ENCODE measurements at regions not wholly inside any gene's neighbourhood (a gene's known extent, or its start where the extent isn't known, plus 50 kb on each side); places are given as distances from the start of the nearest gene placed in this dataset.

DNA sequence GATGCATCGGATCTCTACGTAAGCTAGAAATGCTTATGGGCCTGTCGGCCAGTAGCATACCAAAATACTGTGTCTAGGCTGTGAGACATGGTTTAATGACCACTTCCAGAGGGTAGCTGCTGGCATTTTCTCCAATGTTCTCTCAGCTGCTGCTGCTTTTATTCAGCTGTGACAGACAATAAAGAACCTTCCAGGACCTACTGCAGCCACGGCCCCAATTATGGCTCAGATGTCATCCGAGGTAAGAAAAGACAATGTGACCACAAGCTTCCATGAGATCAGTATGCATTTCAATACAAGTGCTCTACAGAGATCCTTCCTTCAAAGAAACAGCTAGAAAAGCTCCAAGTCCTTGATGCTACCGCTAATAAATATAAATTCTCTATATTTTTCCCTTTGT, 256.2 kb downstream of the SDHAF3 start:
- Histone ChIP-seq H2AFZ (ENCODE audit: insufficient read depth, low read depth, low read length, poor library complexity, severe bottlenecking) (no peak overlapping the region), H3K4me2 (replicated peaks; ENCODE audit: extremely low read depth, low read length, poor library complexity, severe bottlenecking) (no peak overlapping the region), H3K27ac (ENCODE audit: low read depth in 1 of 2, low read length in 2 of 2) (no peak overlapping the region), H3K4me3 (replicated peaks in 1 of 3; ENCODE audit: low read depth in 2 of 3, low read length in 3 of 3) (no peak overlapping the region), H3K9me3 (replicated peaks in 1 of 2; ENCODE audit: control insufficient read depth in 1 of 2, insufficient read depth in 1 of 2, low read length in 2 of 2) (peaks cover 0 to 3% of the 10 kb centered on the region in 2 donors), H3K79me2 (ENCODE audit: insufficient read depth, low read length) (no peaks in the 10 kb centered on the region), H3K27me3 (ENCODE audit: control insufficient read depth in 2 of 2, insufficient read depth in 2 of 2, low read length in 2 of 2) (no peaks in the 10 kb centered on the region), H3K9ac (ENCODE audit: insufficient read depth, low read length, poor library complexity, severe bottlenecking) (no peak overlapping the region), H3K36me3 (replicated peaks in 1 of 2; ENCODE audit: control insufficient read depth in 1 of 2, insufficient read depth in 2 of 2, low read length in 2 of 2) (no peaks in the 10 kb centered on the region), H3K4me1 (ENCODE audit: control insufficient read depth in 1 of 2, insufficient read depth in 2 of 2, low read length in 2 of 2) (no peaks in the 10 kb centered on the region), H4K20me1 (ENCODE audit: insufficient read depth, low read length) (no peaks in the 10 kb centered on the region)
- Mint-ChIP-seq H3K27ac (no peak overlapping the region), H3K4me3 (no peak overlapping the region), H3K9me3 (peaks cover 0 to 15% (median 6%) of the 10 kb centered on the region in 7 donors), H3K36me3 (no peaks in the 10 kb centered on the region), H3K27me3 (ENCODE audit: low read depth in 3 of 3) (no peaks in the 10 kb centered on the region), H3K4me1 (no peaks in the 10 kb centered on the region)
- intact Hi-C loops (cut with micrococcal nuclease): no loop called here
- TF ChIP-seq, protein P1, sequence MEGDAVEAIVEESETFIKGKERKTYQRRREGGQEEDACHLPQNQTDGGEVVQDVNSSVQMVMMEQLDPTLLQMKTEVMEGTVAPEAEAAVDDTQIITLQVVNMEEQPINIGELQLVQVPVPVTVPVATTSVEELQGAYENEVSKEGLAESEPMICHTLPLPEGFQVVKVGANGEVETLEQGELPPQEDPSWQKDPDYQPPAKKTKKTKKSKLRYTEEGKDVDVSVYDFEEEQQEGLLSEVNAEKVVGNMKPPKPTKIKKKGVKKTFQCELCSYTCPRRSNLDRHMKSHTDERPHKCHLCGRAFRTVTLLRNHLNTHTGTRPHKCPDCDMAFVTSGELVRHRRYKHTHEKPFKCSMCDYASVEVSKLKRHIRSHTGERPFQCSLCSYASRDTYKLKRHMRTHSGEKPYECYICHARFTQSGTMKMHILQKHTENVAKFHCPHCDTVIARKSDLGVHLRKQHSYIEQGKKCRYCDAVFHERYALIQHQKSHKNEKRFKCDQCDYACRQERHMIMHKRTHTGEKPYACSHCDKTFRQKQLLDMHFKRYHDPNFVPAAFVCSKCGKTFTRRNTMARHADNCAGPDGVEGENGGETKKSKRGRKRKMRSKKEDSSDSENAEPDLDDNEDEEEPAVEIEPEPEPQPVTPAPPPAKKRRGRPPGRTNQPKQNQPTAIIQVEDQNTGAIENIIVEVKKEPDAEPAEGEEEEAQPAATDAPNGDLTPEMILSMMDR (IDR thresholded peaks at IDR 0.05): no peak
- 86% methylated on average over 5 of the region's 6 CpGs for WGBS (ENCODE audit: insufficient coverage)
- DNase-seq: no peak

DNA sequence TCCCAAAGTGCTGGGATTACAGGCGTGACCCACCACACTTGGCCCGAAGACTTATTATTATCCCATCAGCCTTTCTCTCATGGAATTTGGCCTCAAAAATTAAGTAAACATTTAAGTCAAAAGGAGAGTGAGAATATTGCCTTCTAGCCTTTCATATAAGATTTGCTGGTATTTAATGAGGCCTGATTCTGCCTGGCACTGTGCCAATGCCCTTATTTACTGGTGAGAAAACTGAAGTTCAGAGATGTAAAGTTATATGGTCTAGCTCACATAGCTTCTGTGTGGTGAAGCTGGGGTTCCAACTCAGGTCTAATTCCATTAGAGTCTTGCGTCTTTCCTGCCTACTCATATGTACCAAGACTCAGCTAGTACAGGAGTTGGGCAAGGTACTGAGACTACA, 260.2 kb downstream of the SDHAF3 start:
- Histone ChIP-seq H3K79me2 (ENCODE audit: insufficient read depth, low read length) (no peaks in the 10 kb centered on the region), H2AFZ (ENCODE audit: insufficient read depth, low read depth, low read length, poor library complexity, severe bottlenecking) (no peak overlapping the region), H3K4me1 (ENCODE audit: control insufficient read depth in 1 of 2, insufficient read depth in 2 of 2, low read length in 2 of 2) (no peaks in the 10 kb centered on the region), H3K4me3 (replicated peaks in 1 of 3; ENCODE audit: low read depth in 2 of 3, low read length in 3 of 3) (no peak overlapping the region), H3K36me3 (replicated peaks in 1 of 2; ENCODE audit: control insufficient read depth in 1 of 2, insufficient read depth in 2 of 2, low read length in 2 of 2) (no peaks in the 10 kb centered on the region), H3K27ac (ENCODE audit: low read depth in 1 of 2, low read length in 2 of 2) (no peak overlapping the region), H3K27me3 (ENCODE audit: control insufficient read depth in 2 of 2, insufficient read depth in 2 of 2, low read length in 2 of 2) (no peaks in the 10 kb centered on the region), H3K9me3 (replicated peaks in 1 of 2; ENCODE audit: control insufficient read depth in 1 of 2, insufficient read depth in 1 of 2, low read length in 2 of 2) (peaks cover 0 to 3% of the 10 kb centered on the region in 2 donors), H3K9ac (ENCODE audit: insufficient read depth, low read length, poor library complexity, severe bottlenecking) (no peak overlapping the region), H3K4me2 (replicated peaks; ENCODE audit: extremely low read depth, low read length, poor library complexity, severe bottlenecking) (no peak overlapping the region), H4K20me1 (ENCODE audit: insufficient read depth, low read length) (no peaks in the 10 kb centered on the region)
- TF ChIP-seq, protein P1 (IDR thresholded peaks at IDR 0.05): no peak
- no peak for DNase-seq
- H3K36me3 Mint-ChIP-seq: no peaks in the 10 kb centered on the region
- H3K27me3 Mint-ChIP-seq (ENCODE audit: low read depth in 3 of 3): no peaks in the 10 kb centered on the region
- no peak overlapping the region for H3K27ac Mint-ChIP-seq
- intact Hi-C loops (cut with micrococcal nuclease): no loop called here
- no CpG with 5 or more reads among the region's 3 CpGs for WGBS (ENCODE audit: insufficient coverage)
- no peak overlapping the region for H3K4me3 Mint-ChIP-seq
- H3K4me1 Mint-ChIP-seq: no peaks in the 10 kb centered on the region
- peaks cover 0 to 13% (median 4%) of the 10 kb centered on the region in 7 donors for H3K9me3 Mint-ChIP-seq

Data from CD14-positive monocyte (primary cell).